MG63 (cell line): ENCODE measurements at regions not wholly inside any gene's neighbourhood (a gene's known extent, or its start where the extent isn't known, plus 50 kb on each side); places are given as distances from the start of the nearest gene placed in this dataset.

Experiments
- DNase-seq: peaks from one replicate; pipeline ENCODE4 v3.0.0-alpha.2; 2020
- H3K27me3 ChIP-seq: fragments of 250-450 bp; sonication (Bioruptor Pico); 2 replicates; pipeline ENCODE4 v1.5.1; 2020; ENCODE audit warnings: mild to moderate bottlenecking, moderate library complexity
- H3K36me3 ChIP-seq: fragments of 250-450 bp; sonication (Bioruptor Pico); 2 replicates; pipeline ENCODE4 v1.5.1; 2020; ENCODE audit warnings: mild to moderate bottlenecking, moderate library complexity
- H3K4me3 ChIP-seq: fragments of 250-450 bp; sonication (Bioruptor Pico); 2 replicates; pipeline ENCODE4 v1.5.1; 2020; ENCODE audit warnings: mild to moderate bottlenecking, moderate library complexity
- H3K9me3 ChIP-seq: fragments of 250-450 bp; sonication (Bioruptor Pico); 2 replicates; pipeline ENCODE4 v1.5.1; 2020; ENCODE audit warnings: mild to moderate bottlenecking, moderate library complexity

GRCh38 chr10:124265776-124266467, 152.8 kb downstream of the OAT start:
- no peak for DNase-seq
- Histone ChIP-seq H3K9me3 (no peaks in the 10 kb centered on the region), H3K36me3 (no peaks in the 10 kb centered on the region), H3K27me3 (no peaks in the 10 kb centered on the region), H3K4me3 (no peak overlapping the region)

DNA sequence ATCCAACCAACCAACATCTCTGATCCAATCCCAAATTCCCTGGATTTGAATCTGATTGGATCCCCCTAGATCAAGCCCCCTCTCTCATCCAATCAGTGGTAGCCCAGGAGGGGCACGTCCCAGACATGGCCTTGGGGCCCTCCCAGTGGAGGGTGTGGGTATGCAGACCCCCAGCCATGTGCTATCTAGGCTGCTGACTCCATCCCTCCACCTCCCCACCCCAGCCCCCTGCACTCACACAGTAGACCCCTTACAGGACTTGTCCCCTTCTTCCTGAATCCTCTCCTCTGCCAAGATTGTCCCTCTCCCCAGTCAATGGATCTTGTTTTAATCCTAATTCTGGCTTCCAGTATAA, 153.4 kb downstream of the OAT start:
- DNase-seq = no peak
- H3K4me3 ChIP-seq = no peak overlapping the region
- H3K9me3 ChIP-seq = no peaks in the 10 kb centered on the region
- no peaks in the 10 kb centered on the region for H3K27me3 ChIP-seq
- H3K36me3 ChIP-seq = no peaks in the 10 kb centered on the region

GRCh38 chr10:124264711-124265390, 153.9 kb downstream of the OAT start:
- H3K36me3 ChIP-seq = no peaks in the 10 kb centered on the region
- H3K4me3 ChIP-seq = no peak overlapping the region
- no peak for DNase-seq

GRCh38 chr10:124264271-124264670, 154.5 kb downstream of the OAT start:
- Histone ChIP-seq H3K4me3 (no peak overlapping the region), H3K9me3 (no peaks in the 10 kb centered on the region), H3K36me3 (no peaks in the 10 kb centered on the region), H3K27me3 (no peaks in the 10 kb centered on the region)
- DNase-seq = no peak

More at GRCh38 chr10:124264711-124265390, 153.9 kb downstream of the OAT start:
- Histone ChIP-seq H3K27me3 (no peaks in the 10 kb centered on the region), H3K9me3 (no peaks in the 10 kb centered on the region)

- no peak for DNase-seq
- no peak overlapping the region for H3K4me3 ChIP-seq
- H3K27me3 ChIP-seq = no peaks in the 10 kb centered on the region
- H3K9me3 ChIP-seq = no peaks in the 10 kb centered on the region
- no peaks in the 10 kb centered on the region for H3K36me3 ChIP-seq
Observed at GRCh38 chr10:124263726-124264125, 155.0 kb downstream of the OAT start.

GRCh38 chr10:124262971-124263370, 155.8 kb downstream of the OAT start:
- Histone ChIP-seq H3K36me3 (no peaks in the 10 kb centered on the region), H3K9me3 (no peaks in the 10 kb centered on the region), H3K4me3 (no peak overlapping the region), H3K27me3 (no peaks in the 10 kb centered on the region)
- no peak for DNase-seq

DNA sequence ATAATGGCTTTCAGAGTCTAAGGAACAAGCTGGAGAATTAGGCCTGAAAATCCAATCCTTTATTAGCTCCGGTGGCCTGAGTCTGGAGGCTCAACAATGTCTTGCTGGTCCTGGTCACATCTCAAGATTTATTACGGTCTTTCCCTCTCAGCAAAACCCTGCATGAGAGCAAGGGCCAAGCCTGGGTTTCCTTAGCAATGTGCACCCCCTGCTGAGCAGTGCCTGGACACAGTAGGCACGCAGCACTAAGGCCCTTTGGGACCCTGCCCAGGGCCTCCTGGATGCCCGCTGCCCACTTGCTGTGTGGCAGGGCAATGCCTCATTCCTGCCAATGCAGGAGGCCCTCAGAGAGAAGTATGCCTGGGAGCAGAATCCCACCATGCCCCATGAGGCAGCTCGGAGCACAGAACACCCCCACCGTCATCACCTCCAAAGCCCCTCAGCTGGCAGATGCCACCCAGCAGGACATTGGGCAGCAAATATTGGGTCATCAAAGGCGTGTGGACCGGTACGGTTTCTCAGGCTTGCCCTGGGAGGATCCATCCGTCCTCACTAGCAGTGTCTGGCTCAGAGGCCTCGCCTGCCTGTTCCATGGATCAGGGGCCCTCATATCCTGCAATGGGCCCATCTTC, 156.4 kb downstream of the OAT start:
- no peak for DNase-seq
- Histone ChIP-seq H3K4me3 (no peak overlapping the region), H3K9me3 (no peaks in the 10 kb centered on the region), H3K27me3 (no peaks in the 10 kb centered on the region), H3K36me3 (no peaks in the 10 kb centered on the region)

DNA sequence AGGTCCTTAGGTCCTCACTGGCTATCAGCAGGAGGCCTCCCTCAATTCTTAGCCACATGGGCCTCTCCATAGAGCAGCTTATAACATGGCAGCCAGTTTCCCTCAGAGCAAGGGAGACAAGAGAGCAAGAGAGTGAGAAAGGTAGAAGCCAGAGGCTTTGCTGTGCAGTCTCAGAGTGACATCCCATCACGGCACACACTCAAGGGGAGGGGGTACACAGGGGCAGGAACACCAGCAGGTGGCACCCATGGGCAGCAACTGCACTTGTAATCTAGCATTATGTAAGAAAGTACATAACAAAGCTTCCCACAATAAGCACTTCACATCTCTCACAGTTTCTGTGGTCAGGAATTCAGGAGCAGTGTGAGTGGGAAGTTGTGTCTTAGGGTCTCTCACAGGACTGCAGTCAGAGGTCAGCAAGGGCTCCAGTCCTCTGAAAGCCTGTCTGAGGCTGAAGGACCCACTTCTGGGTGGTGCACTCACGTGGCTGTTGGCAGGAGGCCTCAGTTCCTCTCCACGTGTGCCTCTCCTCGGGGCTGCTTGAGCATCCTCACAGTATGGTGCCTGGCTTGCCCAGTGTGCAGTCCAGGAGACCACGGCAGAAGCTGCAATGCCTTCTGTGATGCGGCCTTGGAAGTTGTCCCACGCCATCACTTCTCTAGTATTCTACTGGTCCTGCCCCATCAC, 159.4 kb downstream of the OAT start:
- H3K36me3 ChIP-seq = no peaks in the 10 kb centered on the region
- DNase-seq = no peak
- no peaks in the 10 kb centered on the region for H3K9me3 ChIP-seq
- no peaks in the 10 kb centered on the region for H3K27me3 ChIP-seq
- H3K4me3 ChIP-seq = no peak overlapping the region

GRCh38 chr10:124257781-124258180, 160.9 kb downstream of the OAT start:
- no peaks in the 10 kb centered on the region for H3K27me3 ChIP-seq
- no peak overlapping the region for H3K4me3 ChIP-seq
- no peaks in the 10 kb centered on the region for H3K9me3 ChIP-seq
- DNase-seq = no peak
- H3K36me3 ChIP-seq = no peaks in the 10 kb centered on the region

GRCh38 chr10:124256151-124256550, 162.6 kb downstream of the OAT start:
- H3K9me3 ChIP-seq = no peaks in the 10 kb centered on the region

GRCh38 chr10:124255556-124255955, 162.2 kb upstream of the CHST15 start:
- no peaks in the 10 kb centered on the region for H3K9me3 ChIP-seq
- no peak for DNase-seq
- H3K27me3 ChIP-seq = no peaks in the 10 kb centered on the region
- H3K36me3 ChIP-seq = no peaks in the 10 kb centered on the region
- no peak overlapping the region for H3K4me3 ChIP-seq

More at GRCh38 chr10:124256151-124256550, 162.6 kb downstream of the OAT start:
- H3K36me3 ChIP-seq = no peaks in the 10 kb centered on the region
- no peaks in the 10 kb centered on the region for H3K27me3 ChIP-seq
- DNase-seq = no peak
- H3K4me3 ChIP-seq = no peak overlapping the region

DNA sequence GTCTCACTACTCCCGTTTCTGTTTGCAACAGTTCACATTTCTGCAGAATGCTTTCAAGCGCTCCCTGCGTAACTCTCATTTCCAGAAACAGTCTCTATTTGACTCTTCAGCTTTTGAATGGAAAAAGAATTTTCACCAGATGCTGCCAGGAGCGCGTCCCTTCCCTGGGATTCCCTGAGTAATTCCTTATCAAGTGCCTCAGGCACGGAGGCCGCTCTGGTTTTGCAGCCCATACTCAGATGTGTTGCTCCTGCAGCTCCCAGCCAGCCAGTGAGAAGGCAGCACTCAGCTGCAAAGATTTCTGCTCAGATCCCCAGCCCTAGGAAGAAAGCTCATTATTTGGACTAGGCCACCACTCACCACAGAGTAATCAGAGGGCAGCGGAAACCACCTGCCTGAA, 161.1 kb upstream of the CHST15 start:
- no peak for DNase-seq
- Histone ChIP-seq H3K27me3 (no peaks in the 10 kb centered on the region), H3K36me3 (no peaks in the 10 kb centered on the region), H3K4me3 (no peak overlapping the region), H3K9me3 (no peaks in the 10 kb centered on the region)

- Histone ChIP-seq H3K36me3 (no peaks in the 10 kb centered on the region), H3K4me3 (no peak overlapping the region), H3K9me3 (no peaks in the 10 kb centered on the region), H3K27me3 (no peaks in the 10 kb centered on the region)
- DNase-seq = no peak
Observed at GRCh38 chr10:124253006-124253405, 159.6 kb upstream of the CHST15 start.

DNA sequence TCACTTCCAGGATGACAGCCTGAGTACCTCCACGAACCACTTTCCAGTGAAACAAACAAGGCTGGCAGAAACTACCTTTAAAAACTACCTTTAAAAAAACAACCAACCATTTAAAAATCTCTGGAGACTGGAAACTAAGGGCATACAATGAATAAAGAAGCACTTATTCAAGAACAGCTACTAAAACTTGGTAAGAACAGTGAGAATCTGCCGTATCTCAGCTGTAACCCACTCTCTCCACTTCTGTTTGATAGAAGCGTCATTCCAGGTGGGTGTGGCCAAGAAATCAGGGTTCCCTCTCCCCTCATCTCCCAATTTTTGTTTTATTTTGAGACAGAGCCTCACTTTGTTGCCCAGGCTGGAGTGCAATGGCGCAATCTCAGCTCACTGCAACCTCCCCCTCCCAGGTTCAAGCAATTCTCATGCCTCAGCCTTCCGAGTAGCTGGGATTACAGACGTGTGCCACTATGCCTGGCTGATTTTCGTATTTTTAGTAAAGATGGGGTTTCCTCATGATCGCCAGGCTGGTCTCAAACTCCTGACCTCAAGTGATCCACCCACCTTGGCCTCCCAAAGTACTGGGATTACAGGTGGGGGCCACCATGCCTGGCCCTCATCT, 158.8 kb upstream of the CHST15 start:
- no peaks in the 10 kb centered on the region for H3K27me3 ChIP-seq
- no peaks in the 10 kb centered on the region for H3K36me3 ChIP-seq
- H3K4me3 ChIP-seq = no peak overlapping the region
- no peaks in the 10 kb centered on the region for H3K9me3 ChIP-seq
- no peak for DNase-seq

GRCh38 chr10:124251317-124252065, 158.1 kb upstream of the CHST15 start:
- Histone ChIP-seq H3K36me3 (no peaks in the 10 kb centered on the region), H3K9me3 (no peaks in the 10 kb centered on the region), H3K4me3 (no peak overlapping the region), H3K27me3 (no peaks in the 10 kb centered on the region)
- DNase-seq = no peak

- no peaks in the 10 kb centered on the region for H3K9me3 ChIP-seq
- DNase-seq = no peak
- no peaks in the 10 kb centered on the region for H3K27me3 ChIP-seq
- H3K4me3 ChIP-seq = no peak overlapping the region
- H3K36me3 ChIP-seq = no peaks in the 10 kb centered on the region
Observed at GRCh38 chr10:124250506-124250905, 157.1 kb upstream of the CHST15 start.
